Cardiac muscle cell (in vitro differentiated cells and primary cell): ENCODE measurements at regions not wholly inside any gene's neighbourhood (a gene's known extent, or its start where the extent isn't known, plus 50 kb on each side); places are given as distances from the start of the nearest gene placed in this dataset.

Experiments used
- DNase-seq, 2 donors: peaks; one replicate each; pipeline versions ENCODE4 v3.0.0 to v3.0.0-alpha.2; 2010 to 2017; ENCODE audit warnings: low read depth in 1 of 2, low spot score in 1 of 2
- H3K27ac ChIP-seq: fragments of 200-600 bp; sonication (generic); 2 replicates; pipeline ENCODE4 v1.5.1; 2016
- H3K27me3 ChIP-seq: fragments of 200-600 bp; sonication (generic); 2 replicates; pipeline ENCODE4 v1.6.0; 2016; ENCODE audit warnings: control low read depth
- H3K36me3 ChIP-seq: fragments of 200-600 bp; sonication (generic); 2 replicates; pipeline ENCODE4 v1.5.1; 2016; ENCODE audit warnings: control low read depth
- H3K4me1 ChIP-seq: fragments of 200-600 bp; sonication (generic); 2 replicates; pipeline ENCODE4 v1.8.1; 2017; ENCODE audit warnings: low read depth, mild to moderate bottlenecking, mixed run types
- H3K4me3 ChIP-seq: fragments of 200-600 bp; sonication (generic); 2 replicates; pipeline ENCODE4 v1.5.1; 2016; ENCODE audit warnings: mild to moderate bottlenecking
- H3K9me3 ChIP-seq: fragments of 200-600 bp; sonication (generic); 2 replicates; pipeline ENCODE4 v1.5.1; 2017; ENCODE audit warnings: low read depth, mild to moderate bottlenecking, control low read depth
- CTCF ChIP-seq: IDR thresholded peaks from 2 replicates; pipeline ENCODE4 v1.5.1; 2012; ENCODE audit warnings: low read depth, mild to moderate bottlenecking, low read length

DNA sequence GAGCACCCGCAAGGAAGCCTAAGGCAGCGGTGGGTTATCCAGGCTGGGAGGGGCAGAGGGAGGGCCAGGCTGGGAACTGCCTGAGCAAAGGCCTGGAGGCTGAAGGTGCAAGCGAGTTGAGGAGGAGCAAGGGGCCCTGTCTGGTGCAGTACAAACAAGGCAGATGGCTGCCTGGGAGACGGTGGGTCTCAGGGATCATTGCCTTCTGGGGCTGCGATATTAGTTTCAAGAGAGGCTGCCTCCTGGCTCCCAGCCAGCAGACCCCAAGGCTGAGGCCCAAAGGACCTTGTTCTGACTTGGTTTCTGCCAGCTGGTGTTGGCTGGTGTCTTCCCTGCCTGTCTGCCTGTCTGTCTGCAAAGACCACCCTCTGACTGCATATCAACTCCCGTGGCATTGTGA is 154.0 kb downstream of the IRF8 start:
- no peaks in the 10 kb centered on the region for H3K27me3 ChIP-seq
- H3K9me3 ChIP-seq, result no peaks in the 10 kb centered on the region
- no peak for DNase-seq
- no peak for TF ChIP-seq CTCF
- no peak overlapping the region for H3K27ac ChIP-seq
- H3K4me3 ChIP-seq, result no peak overlapping the region
- peaks cover 3% of the 10 kb centered on the region for H3K4me1 ChIP-seq
- H3K36me3 ChIP-seq, result no peaks in the 10 kb centered on the region

DNA sequence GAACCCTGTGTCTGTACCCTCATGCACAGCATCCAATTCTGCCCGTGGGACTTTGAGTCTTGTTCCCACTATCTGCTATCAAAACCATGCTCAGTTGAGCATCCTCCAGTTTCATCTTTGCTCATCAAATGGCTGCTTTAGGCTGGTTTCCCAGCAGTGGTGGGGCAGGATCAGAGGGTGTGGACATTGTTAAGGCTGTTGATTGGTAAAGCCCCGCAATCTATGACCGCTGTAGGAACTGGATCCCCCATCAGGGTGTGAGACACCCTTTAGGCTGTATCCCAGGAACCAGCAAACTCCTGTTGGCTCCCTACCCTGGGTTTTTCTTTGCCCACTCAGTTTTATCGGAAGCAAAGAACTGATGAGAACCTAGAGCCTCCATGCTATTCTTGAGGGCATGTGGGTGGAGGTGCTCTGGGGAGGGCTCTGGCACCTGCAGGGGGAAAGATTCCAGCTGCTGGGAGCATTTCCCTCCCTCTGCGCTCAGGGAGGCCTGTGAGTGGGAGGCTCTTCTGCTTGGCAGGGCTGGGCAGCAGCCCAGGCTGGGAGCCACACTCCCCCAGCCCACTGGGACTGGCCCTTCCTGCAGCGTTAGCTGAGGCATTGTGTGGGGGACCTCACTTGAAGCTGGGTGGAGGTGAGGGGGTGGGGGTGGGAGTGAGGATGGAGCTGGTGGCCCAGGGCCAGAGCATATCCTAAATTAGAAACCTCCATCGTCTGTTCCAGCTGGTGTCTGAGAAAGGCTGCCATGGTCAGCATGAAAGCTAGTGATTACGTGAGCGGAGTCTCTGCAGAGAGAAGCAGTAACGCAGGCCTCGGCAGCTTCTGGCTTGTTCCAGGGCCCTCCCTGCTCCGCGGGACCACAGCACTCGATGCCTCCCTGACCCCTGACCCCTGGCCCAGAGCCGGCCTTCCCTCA is 160.6 kb downstream of the IRF8 start:
- DNase-seq, result peak; percentile 55 to 62
- no peaks in the 10 kb centered on the region for H3K27me3 ChIP-seq
- no peak for TF ChIP-seq CTCF
- no peaks in the 10 kb centered on the region for H3K9me3 ChIP-seq
- peaks cover 16% of the 10 kb centered on the region for H3K4me1 ChIP-seq
- no peak overlapping the region for H3K4me3 ChIP-seq
- peak overlapping the region; percentile 68 for H3K27ac ChIP-seq
- no peaks in the 10 kb centered on the region for H3K36me3 ChIP-seq

- TF ChIP-seq CTCF, result no peak
- no peaks in the 10 kb centered on the region for H3K27me3 ChIP-seq
- peak overlapping the region; percentile 68 for H3K27ac ChIP-seq
- no peak for DNase-seq
- no peak overlapping the region for H3K4me3 ChIP-seq
- no peaks in the 10 kb centered on the region for H3K36me3 ChIP-seq
- peaks cover 16% of the 10 kb centered on the region for H3K4me1 ChIP-seq
- no peaks in the 10 kb centered on the region for H3K9me3 ChIP-seq
Observed at GRCh38 chr16:86060381-86061317, 161.7 kb downstream of the IRF8 start.

GRCh38 chr16:86061318-86061695 is 162.3 kb downstream of the IRF8 start:
- Histone ChIP-seq H3K36me3 (no peaks in the 10 kb centered on the region), H3K9me3 (no peaks in the 10 kb centered on the region), H3K27ac (no peak overlapping the region), H3K4me3 (no peak overlapping the region), H3K4me1 (peaks cover 16% of the 10 kb centered on the region), H3K27me3 (no peaks in the 10 kb centered on the region)
- no peak for TF ChIP-seq CTCF
- DNase-seq, result no peak

DNA sequence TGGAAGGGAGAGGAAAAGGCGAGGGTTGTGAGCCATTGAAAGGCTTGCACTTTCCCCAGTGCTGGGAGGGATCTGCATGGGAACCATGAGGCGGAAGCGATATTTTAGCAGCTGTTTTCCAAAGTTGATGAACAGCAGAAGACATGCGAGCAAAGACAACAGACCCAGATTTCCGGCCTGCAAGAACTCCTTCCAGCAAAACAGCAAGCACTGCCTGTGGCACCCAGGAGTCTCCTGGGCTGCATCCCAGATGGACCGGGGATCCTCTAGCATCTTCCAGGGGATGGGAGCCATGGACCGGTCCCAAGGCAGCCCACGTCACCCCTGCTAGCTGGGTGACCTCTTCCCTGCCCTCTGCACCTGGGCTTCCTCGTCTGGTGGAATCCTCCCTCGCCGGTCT is 162.8 kb downstream of the IRF8 start:
- DNase-seq, result no peak
- Histone ChIP-seq H3K27me3 (no peaks in the 10 kb centered on the region), H3K27ac (no peak overlapping the region), H3K9me3 (no peaks in the 10 kb centered on the region), H3K4me1 (peaks cover 16% of the 10 kb centered on the region), H3K36me3 (no peaks in the 10 kb centered on the region), H3K4me3 (no peak overlapping the region)
- TF ChIP-seq CTCF, result no peak
